K562 (cell line): ENCODE measurements at regions not wholly inside any gene's neighbourhood (a gene's known extent, or its start where the extent isn't known, plus 50 kb on each side); places are given as distances from the start of the nearest gene placed in this dataset.

Experiments used
- ATAC-seq: fragments of 200-7000 bp; cut with Tn5 transposase; 3 replicates; pipeline ENCODE4 v1.9.1; 2020; ENCODE audit warnings: moderate library complexity
- BruUV-seq: library from RNA; stranded (reverse); fragments of 400-500 nt; replicated peaks from 2 replicates; lab custom pipeline; 2021; lab: Mats Ljungman, UMichigan
- CTCF ChIA-PET: fragments of 300-600 bp; formaldehyde crosslinking; extraction: SDS; loops from one replicate; lab custom pipeline; 2021; ENCODE audit warnings: low intra/inter-chr PET ratio; lab: Yijun Ruan, JAX
- POLR2A ChIA-PET: fragments of 300-600, 350-650 bp; sonication (Branson Sonifier 250); formaldehyde crosslinking; extraction: SDS; loops from one replicate; lab custom pipeline; 2021; ENCODE audit warnings: antibody characterized with exemption, inconsistent platforms; lab: Yijun Ruan, JAX
- DNase-seq, 4 experiments: peaks; one replicate each; pipeline versions ENCODE4 v3.0.0 to v3.0.0-alpha.2; 2011 to 2018; ENCODE audit warnings: low spot score in 3 of 4, mixed read lengths in 3 of 4; ENCODE audit errors: extremely low read depth in 1 of 4
- FAIRE-seq: peaks from 2 replicates; lab custom pipeline; 2011; peaks lifted over from hg19 to GRCh38; lab: Jason Lieb, UNC
- H2AFZ ChIP-seq: 2 replicates; pipeline ENCODE4 v1.6.0; 2011; ENCODE audit warnings: low read depth, low read length, control low read depth, inconsistent platforms
- H3K27ac ChIP-seq: fragments of 200-600 bp; 3 replicates; pipeline ENCODE4 v1.8.0; 2011; ENCODE audit warnings: low read depth, mild to moderate bottlenecking, control low read depth, inconsistent platforms, low read length, moderate library complexity, mixed read lengths; ENCODE audit errors: extremely low read depth
- H3K27me3 ChIP-seq, 2 experiments: fragments of 300-600 bp in 1 of 2; 2 replicates in 1 of 2; 3 replicates in 1 of 2; pipeline versions ENCODE4 v1.6.0 to v1.8.0; 2011; ENCODE audit warnings: inconsistent platforms in 2 of 2, low read length in 2 of 2, mild to moderate bottlenecking in 1 of 2, mixed read lengths in 1 of 2, moderate library complexity in 1 of 2; ENCODE audit not compliant: control insufficient read depth in 2 of 2, insufficient read depth in 2 of 2
- H3K36me3 ChIP-seq: fragments of 300-600 bp; 3 replicates; pipeline ENCODE4 v1.8.0; 2011; ENCODE audit warnings: mild to moderate bottlenecking, low read length, inconsistent platforms; ENCODE audit not compliant: control insufficient read depth, insufficient read depth
- H3K4me1 ChIP-seq, 2 experiments: fragments of 200-600 bp in 1 of 2; replicated peaks in 1 of 2; 2 replicates in 1 of 2; 3 replicates in 1 of 2; pipeline versions ENCODE4 v1.5.1 to v1.8.0; 2011; ENCODE audit warnings: inconsistent platforms in 2 of 2, low read length in 2 of 2, mild to moderate bottlenecking in 1 of 2, mixed read lengths in 1 of 2, moderate library complexity in 1 of 2; ENCODE audit not compliant: control insufficient read depth in 2 of 2, insufficient read depth in 2 of 2
- H3K4me2 ChIP-seq: 2 replicates; pipeline ENCODE4 v1.6.1; 2011; ENCODE audit warnings: low read length, control low read depth, inconsistent platforms, mixed read lengths; ENCODE audit not compliant: insufficient read depth
- H3K4me3 ChIP-seq: fragments of 200-600 bp; sonication (generic), shearing (Covaris generic); 2 replicates; pipeline ENCODE4 v1.5.1; 2016; ENCODE audit warnings: control low read depth, inconsistent platforms
- H3K79me2 ChIP-seq: fragments of 200-600 bp; 3 replicates; pipeline ENCODE4 v1.8.0; 2011; ENCODE audit warnings: low read length, inconsistent platforms; ENCODE audit not compliant: control insufficient read depth, insufficient read depth
- H3K9ac ChIP-seq, 2 experiments: 2 replicates each; pipeline versions ENCODE4 v1.6.0 to v1.6.1; 2011; ENCODE audit warnings: low read depth in 2 of 2, low read length in 2 of 2, control low read depth in 1 of 2, inconsistent platforms in 1 of 2, mild to moderate bottlenecking in 1 of 2, mixed read lengths in 1 of 2; ENCODE audit not compliant: insufficient read depth in 1 of 2
- H3K9me1 ChIP-seq: one replicate; pipeline ENCODE4 v1.6.0; 2011; ENCODE audit warnings: inconsistent platforms, mild to moderate bottlenecking, low read length, moderate library complexity; ENCODE audit not compliant: control insufficient read depth, insufficient read depth
- H3K9me3 ChIP-seq: replicated peaks from 2 replicates; pipeline ENCODE4 v1.5.1; 2011; ENCODE audit warnings: low read depth, low read length, inconsistent platforms; ENCODE audit not compliant: control insufficient read depth, insufficient read depth
- H4K20me1 ChIP-seq: replicated peaks from 2 replicates; pipeline ENCODE4 v1.6.1; 2011; ENCODE audit warnings: low read length, inconsistent platforms, mixed read lengths; ENCODE audit not compliant: control insufficient read depth, insufficient read depth
- DIDO1 ChIP-seq: fragments of 450-650 bp; IDR thresholded peaks from 2 replicates; pipeline ENCODE4 v1.6.1; 2016; ENCODE audit warnings: low read depth, missing biosample characterization, missing genetic modification characterization
- ERF ChIP-seq: fragments of 450-650 bp; formaldehyde crosslinking; IDR thresholded peaks from 2 replicates; pipeline ENCODE4 v1.4.0; 2020; ENCODE audit warnings: mild to moderate bottlenecking, mixed read lengths
- GATA2 ChIP-seq: sonication (generic); formaldehyde crosslinking; IDR thresholded peaks from 2 replicates; pipeline ENCODE4 v1.4.0; 2020; ENCODE audit warnings: mild to moderate bottlenecking, missing genetic modification reagents
- HMGN3 ChIP-seq: IDR thresholded peaks from 2 replicates; pipeline ENCODE4 v1.6.1; 2011; ENCODE audit warnings: borderline replicate concordance, low read depth, mild to moderate bottlenecking, mixed read lengths, low read length; ENCODE audit not compliant: insufficient read length; ENCODE audit errors: extremely low read depth
- ILF3 ChIP-seq: fragments of 450-650 bp; IDR thresholded peaks from 2 replicates; pipeline ENCODE4 v1.6.1; 2018; ENCODE audit warnings: antibody characterized with exemption, mild to moderate bottlenecking, moderate library complexity, borderline replicate concordance
- KAT2B ChIP-seq: IDR thresholded peaks from one replicate; pipeline ENCODE4 v1.6.1; 2012; ENCODE audit warnings: low read depth, mild to moderate bottlenecking, control low read depth, inconsistent platforms, low read length, moderate library complexity
- KDM1A ChIP-seq, 2 experiments: fragments of 450-650 bp; IDR thresholded peaks; 2 replicates each; pipeline ENCODE4 v1.6.1; 2016; ENCODE audit warnings: mild to moderate bottlenecking in 2 of 2
- MCM7 ChIP-seq, 2 experiments: fragments of 450-650 bp; IDR thresholded peaks; 2 replicates each; pipeline ENCODE4 v1.6.1; 2016 to 2018
- NCOA1 ChIP-seq: fragments of 450-650 bp; IDR thresholded peaks from 2 replicates; pipeline ENCODE4 v1.6.1; 2016; ENCODE audit warnings: low read depth
- RBM39 ChIP-seq: fragments of 200-400 bp; formaldehyde crosslinking; optimal IDR thresholded peaks from 2 replicates; pipeline ENCODE3; 2018; ENCODE audit warnings: low read depth, low read length
- STAG1 ChIP-seq: sonication (generic); formaldehyde crosslinking; IDR thresholded peaks from 2 replicates; pipeline ENCODE4 v1.5.0; 2020; ENCODE audit warnings: missing genetic modification reagents, borderline replicate concordance
- WHSC1 ChIP-seq: IDR thresholded peaks from one replicate; pipeline ENCODE4 v1.6.1; 2012; ENCODE audit warnings: low read length, control low read depth, inconsistent platforms
- WGBS: fragments of 100-300 bp; shearing (Covaris generic); methylation state at CpG from one replicate; pipeline ENCODE4 v1.1.6; 2016; ENCODE audit warnings: low coverage, mixed read lengths; ENCODE audit not compliant: insufficient coverage; ENCODE audit errors: missing lambda C conversion rate; 5-methylcytosine and 5-hydroxymethylcytosine counted together
- in situ Hi-C: fragments of 300-500 bp; cut with MboI; formaldehyde crosslinking; loops from 4 replicates; pipeline ENCODE4 v1.15.0; 2018; ENCODE audit warnings: inconsistent platforms, mixed read lengths
- intact Hi-C: fragments of 100-400 bp; cut with micrococcal nuclease; formaldehyde crosslinking; loops from 2 replicates; pipeline ENCODE4 v1.14.2; 2022
- TF ChIP-seq, protein P1 (sequence below), 2 experiments: fragments of 450-650 bp; IDR thresholded peaks; 2 replicates each; pipeline ENCODE4 v1.6.1; 2016; ENCODE audit warnings: mild to moderate bottlenecking in 2 of 2, borderline replicate concordance in 1 of 2, low read depth in 1 of 2, moderate library complexity in 1 of 2
- TF ChIP-seq, protein P2 (sequence below): fragments of 450-650 bp; IDR thresholded peaks from 2 replicates; pipeline ENCODE4 v1.6.1; 2018; ENCODE audit warnings: mild to moderate bottlenecking, low read depth; ENCODE audit not compliant: partially characterized antibody

DNA sequence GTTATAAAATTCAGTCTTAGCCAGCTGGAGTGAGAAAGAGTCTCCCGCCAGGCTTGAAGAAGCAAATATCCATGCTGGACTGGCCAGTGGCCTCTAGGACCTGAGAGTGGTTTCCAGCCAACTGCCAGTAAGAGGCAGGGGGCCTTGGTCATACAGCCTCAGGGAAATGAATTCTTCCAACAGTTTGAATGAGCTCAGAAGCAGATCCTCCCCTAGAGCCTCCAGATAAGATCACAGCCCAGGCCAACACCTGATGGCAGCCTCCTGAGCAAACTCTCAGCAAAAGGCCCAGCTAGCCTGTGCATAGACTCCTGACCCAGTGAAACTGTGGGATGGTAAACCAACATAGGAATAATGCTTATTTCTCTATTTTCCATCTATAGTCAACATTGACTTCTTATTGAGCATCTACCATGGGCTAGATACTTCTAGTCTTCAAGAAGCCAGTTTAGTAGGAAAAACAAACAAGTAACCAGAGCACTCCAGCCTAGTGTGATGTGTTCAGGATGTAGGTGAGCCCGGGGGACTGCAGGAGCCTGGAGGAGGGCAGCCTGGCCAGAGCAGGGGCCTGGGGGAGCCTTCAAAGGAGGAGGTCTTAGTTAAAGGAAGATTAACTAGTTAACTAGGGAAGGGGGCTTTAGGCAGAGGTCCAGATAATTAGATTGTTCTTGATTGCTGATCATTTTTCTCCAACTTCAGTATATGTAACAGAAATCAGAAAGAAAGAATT lies 115.4 kb upstream of the ADO start:
- H2AFZ ChIP-seq, result no peak overlapping the region
- H3K4me2 ChIP-seq, result no peak overlapping the region
- H3K27ac ChIP-seq, result no peak overlapping the region
- H3K9me3 ChIP-seq, result no peaks in the 10 kb centered on the region; the same call in 1 of the 2 replicates
- no peaks in the 10 kb centered on the region for H3K27me3 ChIP-seq
- H3K4me3 ChIP-seq, result no peak overlapping the region
- H3K36me3 ChIP-seq, result no peaks in the 10 kb centered on the region
- no peaks in the 10 kb centered on the region for H3K9me1 ChIP-seq
- no peaks in the 10 kb centered on the region for H4K20me1 ChIP-seq
- no peak overlapping the region for H3K9ac ChIP-seq
- intact Hi-C loops (no loop called here), in situ Hi-C loops (no loop called here)
- ChIA-PET CTCF (no interaction called here), POLR2A (no interaction called here)
- FAIRE-seq (no peak), DNase-seq (no peak), ATAC-seq (no peak)
- H3K79me2 ChIP-seq, result no peaks in the 10 kb centered on the region
- no TSS peak for BruUV-seq
- 0% methylated on average over 2 of the region's 2 CpGs for WGBS
- H3K4me1 ChIP-seq, result no peaks in the 10 kb centered on the region
- TF ChIP-seq, protein P1, sequence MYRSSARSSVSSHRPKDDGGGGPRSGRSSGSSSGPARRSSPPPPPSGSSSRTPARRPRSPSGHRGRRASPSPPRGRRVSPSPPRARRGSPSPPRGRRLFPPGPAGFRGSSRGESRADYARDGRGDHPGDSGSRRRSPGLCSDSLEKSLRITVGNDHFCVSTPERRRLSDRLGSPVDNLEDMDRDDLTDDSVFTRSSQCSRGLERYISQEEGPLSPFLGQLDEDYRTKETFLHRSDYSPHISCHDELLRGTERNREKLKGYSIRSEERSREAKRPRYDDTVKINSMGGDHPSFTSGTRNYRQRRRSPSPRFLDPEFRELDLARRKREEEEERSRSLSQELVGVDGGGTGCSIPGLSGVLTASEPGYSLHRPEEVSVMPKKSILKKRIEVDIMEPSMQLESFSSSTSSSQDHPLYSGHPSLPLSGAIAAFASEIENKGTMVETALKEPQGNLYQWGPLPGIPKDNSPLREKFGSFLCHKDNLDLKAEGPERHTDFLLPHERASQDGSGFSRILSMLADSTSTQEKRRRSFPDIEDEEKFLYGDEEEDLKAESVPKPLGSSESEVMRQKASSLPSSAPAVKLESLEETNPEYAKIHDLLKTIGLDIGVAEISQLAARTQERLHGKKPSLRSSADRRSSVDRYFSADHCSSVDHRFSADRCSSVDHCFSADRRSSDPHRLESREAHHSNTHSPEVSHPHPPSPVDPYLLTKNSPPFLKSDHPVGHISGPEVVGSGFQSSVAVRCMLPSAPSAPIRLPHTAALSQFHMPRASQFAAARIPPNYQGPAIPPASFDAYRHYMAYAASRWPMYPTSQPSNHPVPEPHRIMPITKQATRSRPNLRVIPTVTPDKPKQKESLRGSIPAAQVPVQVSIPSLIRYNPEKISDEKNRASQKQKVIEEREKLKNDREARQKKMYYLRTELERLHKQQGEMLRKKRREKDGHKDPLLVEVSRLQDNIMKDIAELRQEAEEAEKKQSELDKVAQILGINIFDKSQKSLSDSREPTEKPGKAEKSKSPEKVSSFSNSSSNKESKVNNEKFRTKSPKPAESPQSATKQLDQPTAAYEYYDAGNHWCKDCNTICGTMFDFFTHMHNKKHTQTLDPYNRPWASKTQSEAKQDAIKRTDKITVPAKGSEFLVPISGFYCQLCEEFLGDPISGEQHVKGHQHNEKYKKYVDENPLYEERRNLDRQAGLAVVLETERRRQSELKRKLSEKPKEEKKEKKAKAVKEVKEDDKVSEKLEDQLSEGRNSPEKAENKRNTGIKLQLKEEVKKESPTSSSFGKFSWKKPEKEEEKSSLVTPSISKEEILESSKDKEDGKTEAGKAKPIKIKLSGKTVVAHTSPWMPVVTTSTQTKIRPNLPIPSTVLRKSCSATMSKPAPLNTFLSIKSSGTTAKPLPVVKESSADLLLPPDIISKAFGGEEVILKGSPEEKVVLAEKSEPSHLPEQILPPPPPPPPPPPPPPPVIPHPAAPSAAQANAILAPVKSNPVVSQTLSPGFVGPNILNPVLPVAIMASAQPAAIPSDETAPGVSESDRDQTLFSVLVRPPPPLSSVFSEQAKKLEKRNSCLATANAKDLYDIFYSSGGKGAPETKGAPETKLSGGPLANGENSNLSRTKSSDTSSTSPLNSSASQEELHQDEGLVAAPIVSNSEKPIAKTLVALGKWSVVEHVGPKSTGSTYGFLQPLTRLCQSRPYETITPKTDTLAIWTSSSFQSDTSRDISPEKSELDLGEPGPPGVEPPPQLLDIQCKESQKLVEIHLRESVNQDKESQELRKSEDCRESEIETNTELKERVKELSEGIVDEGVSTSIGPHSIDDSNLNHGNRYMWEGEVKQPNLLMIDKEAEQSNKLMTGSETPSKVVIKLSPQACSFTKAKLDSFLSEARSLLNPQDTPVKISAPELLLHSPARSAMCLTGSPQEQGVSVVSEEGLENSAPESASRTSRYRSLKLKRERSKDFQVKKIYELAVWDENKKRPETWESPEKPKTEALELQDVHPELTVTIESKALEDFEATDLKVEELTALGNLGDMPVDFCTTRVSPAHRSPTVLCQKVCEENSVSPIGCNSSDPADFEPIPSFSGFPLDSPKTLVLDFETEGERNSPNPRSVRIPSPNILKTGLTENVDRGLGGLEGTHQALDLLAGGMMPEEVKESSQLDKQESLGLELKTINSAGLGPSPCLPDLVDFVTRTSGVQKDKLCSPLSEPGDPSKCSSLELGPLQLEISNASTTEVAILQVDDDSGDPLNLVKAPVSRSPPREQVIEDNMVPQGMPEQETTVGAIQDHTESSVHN (IDR thresholded peaks at IDR 0.05; ENCODE audit: borderline replicate concordance in 1 of 2, low read depth in 1 of 2), result no peak
- no peak for TF ChIP-seq ILF3
- no peak for TF ChIP-seq GATA2 (CRISPR knock-in tag)
- no peak for TF ChIP-seq ERF (CRISPR knock-in tag)
- TF ChIP-seq, protein P2, sequence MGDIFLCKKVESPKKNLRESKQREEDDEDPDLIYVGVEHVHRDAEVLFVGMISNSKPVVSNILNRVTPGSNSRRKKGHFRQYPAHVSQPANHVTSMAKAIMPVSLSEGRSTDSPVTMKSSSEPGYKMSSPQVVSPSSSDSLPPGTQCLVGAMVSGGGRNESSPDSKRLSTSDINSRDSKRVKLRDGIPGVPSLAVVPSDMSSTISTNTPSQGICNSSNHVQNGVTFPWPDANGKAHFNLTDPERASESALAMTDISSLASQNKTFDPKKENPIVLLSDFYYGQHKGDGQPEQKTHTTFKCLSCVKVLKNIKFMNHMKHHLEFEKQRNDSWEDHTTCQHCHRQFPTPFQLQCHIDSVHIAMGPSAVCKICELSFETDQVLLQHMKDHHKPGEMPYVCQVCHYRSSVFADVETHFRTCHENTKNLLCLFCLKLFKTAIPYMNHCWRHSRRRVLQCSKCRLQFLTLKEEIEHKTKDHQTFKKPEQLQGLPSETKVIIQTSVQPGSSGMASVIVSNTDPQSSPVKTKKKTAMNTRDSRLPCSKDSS, result no peak
- TF ChIP-seq STAG1 (CRISPR knock-in tag), result no peak
- TF ChIP-seq KDM1A (IDR thresholded peaks at IDR 0.05), result no peak
- no peak for TF ChIP-seq MCM7 (IDR thresholded peaks at IDR 0.05)
- no peak for TF ChIP-seq RBM39
- TF ChIP-seq WHSC1, result no peak
- TF ChIP-seq KAT2B, result no peak
- TF ChIP-seq DIDO1 (tag), result no peak
- no peak for TF ChIP-seq NCOA1
- no peak for TF ChIP-seq HMGN3
